Ovary (tissue), 7 donors: ENCODE measurements at regions not wholly inside any gene's neighbourhood (a gene's known extent, or its start where the extent isn't known, plus 50 kb on each side); places are given as distances from the start of the nearest gene placed in this dataset.

Source experiments
- DNase-seq, 5 donors: peaks; one replicate each; pipeline ENCODE4 v3.0.0-alpha.2; 2019 to 2020
- H3K27ac ChIP-seq, 2 donors: fragments of 200-600 bp; one replicate each; pipeline versions ENCODE4 v1.5.1 to v1.8.0; 2019 to 2022
- H3K27me3 ChIP-seq: fragments of 200-600 bp; one replicate; pipeline ENCODE4 v1.8.0; 2022
- H3K36me3 ChIP-seq: fragments of 200-600 bp; sonication (generic); one replicate; pipeline ENCODE4 v1.5.1; 2019
- H3K4me1 ChIP-seq: one replicate; pipeline ENCODE4 v1.8.1; 2013; ENCODE audit warnings: mild to moderate bottlenecking, moderate library complexity; ENCODE audit not compliant: insufficient read depth
- H3K4me3 ChIP-seq: fragments of 200-600 bp; sonication (generic); one replicate; pipeline ENCODE4 v1.5.1; 2017
- H3K9me3 ChIP-seq, 2 donors: fragments of 200-600 bp in 1 of 2; sonication (generic) in 1 of 2; one replicate each; pipeline versions ENCODE4 v1.5.1 to v1.8.1; 2013 to 2019; ENCODE audit warnings: mild to moderate bottlenecking in 1 of 2, moderate library complexity in 1 of 2
- EP300 ChIP-seq: sonication (generic); formaldehyde crosslinking; IDR thresholded peaks from one replicate; pipeline ENCODE4 v1.6.1; 2017; ENCODE audit warnings: antibody characterized with exemption
- POLR2A ChIP-seq: fragments of 450-650 bp; IDR thresholded peaks from one replicate; pipeline ENCODE4 v1.6.1; 2017; ENCODE audit warnings: antibody characterized with exemption, mild to moderate bottlenecking, moderate library complexity
- WGBS, 3 donors: extraction: QIAGEN DNeasy Blood & Tissue Kit in 1 of 3; methylation state at CpG; one replicate each; pipeline versions ENCODE4 v1.1.5 to v1.1.7; 2013 to 2017; 5-methylcytosine and 5-hydroxymethylcytosine counted together
- intact Hi-C, 4 donors: fragments of 100-400 bp; cut with DNase I; formaldehyde crosslinking; loops; one replicate each; pipeline versions ENCODE4 v1.11.0 to v1.15.1; 2022 to 2023
- TF ChIP-seq, protein P1 (sequence below), 3 donors: fragments of 450-650 bp in 2 of 3; fragments of 200-600 bp in 1 of 3; IDR thresholded peaks; one replicate each; pipeline versions ENCODE4 v1.5.1 to v1.8.0; 2016 to 2022; ENCODE audit warnings: antibody characterized with exemption in 3 of 3, mild to moderate bottlenecking in 1 of 3
- donor health status: DM: no; HTN: no; CAD: no; lungs with moderate emphysema.
- donor health status: DM: no; HTN: no; CAD: no.
- donor health status: Bipolar disorder and iron deficiency.
- donor health status: DM: no; HTN: no; CAD: no.
- donor health status: DM: yes; HTN: yes; CAD: no.

DNA sequence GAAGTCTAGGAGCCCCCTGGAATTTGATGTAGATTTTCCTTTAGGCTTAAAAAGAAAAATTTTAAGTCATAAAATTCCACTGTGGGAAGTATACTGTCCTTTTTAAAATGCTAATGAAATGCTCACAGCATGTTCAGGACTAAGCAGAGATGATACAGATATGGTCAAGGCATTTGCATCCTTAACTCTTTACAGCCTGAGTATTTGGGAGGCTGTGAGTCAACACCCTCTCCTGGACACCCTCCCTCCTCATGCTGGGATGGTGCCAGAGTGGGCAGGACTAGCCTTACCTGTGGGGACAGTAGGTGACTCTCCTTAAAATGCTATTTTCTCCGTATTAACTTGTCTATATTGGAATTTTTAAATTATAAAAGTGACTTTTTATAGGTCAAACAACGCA is 197.4 kb upstream of the ELL2 start:
- no peak for DNase-seq
- TF ChIP-seq POLR2A: no peak
- TF ChIP-seq, protein P1, sequence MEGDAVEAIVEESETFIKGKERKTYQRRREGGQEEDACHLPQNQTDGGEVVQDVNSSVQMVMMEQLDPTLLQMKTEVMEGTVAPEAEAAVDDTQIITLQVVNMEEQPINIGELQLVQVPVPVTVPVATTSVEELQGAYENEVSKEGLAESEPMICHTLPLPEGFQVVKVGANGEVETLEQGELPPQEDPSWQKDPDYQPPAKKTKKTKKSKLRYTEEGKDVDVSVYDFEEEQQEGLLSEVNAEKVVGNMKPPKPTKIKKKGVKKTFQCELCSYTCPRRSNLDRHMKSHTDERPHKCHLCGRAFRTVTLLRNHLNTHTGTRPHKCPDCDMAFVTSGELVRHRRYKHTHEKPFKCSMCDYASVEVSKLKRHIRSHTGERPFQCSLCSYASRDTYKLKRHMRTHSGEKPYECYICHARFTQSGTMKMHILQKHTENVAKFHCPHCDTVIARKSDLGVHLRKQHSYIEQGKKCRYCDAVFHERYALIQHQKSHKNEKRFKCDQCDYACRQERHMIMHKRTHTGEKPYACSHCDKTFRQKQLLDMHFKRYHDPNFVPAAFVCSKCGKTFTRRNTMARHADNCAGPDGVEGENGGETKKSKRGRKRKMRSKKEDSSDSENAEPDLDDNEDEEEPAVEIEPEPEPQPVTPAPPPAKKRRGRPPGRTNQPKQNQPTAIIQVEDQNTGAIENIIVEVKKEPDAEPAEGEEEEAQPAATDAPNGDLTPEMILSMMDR (IDR thresholded peaks at IDR 0.05): no peak
- no peak for TF ChIP-seq EP300
- Histone ChIP-seq H3K27me3 (no peaks in the 10 kb centered on the region), H3K9me3 (no peaks in the 10 kb centered on the region), H3K4me1 (no peaks in the 10 kb centered on the region), H3K4me3 (no peak overlapping the region), H3K36me3 (no peaks in the 10 kb centered on the region), H3K27ac (no peak overlapping the region)
- WGBS, 3 donors: 90 to 98% (median 94%) methylated on average over 2 of the region's 2 CpGs
- intact Hi-C loops: no loop called here

DNA sequence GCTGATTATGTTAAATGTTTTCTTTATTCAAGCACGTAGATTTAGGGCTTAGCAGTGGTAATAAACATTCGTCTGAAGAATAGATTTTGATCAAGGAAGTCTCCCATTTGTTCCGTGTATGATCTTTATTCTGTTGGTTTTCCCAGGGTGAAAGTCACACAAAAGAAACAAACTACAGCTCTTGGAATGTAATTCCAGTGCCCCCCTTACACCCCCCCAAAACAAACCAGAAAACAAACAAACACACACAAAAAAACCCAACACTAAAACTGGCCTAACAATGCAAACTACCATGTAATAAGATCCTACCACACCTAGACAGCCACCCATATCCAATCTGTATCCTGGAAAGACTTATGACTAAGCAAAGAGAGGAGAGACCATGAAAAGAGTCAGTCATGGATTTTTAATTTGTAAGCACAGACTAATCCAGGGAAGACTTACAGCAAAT is 196.2 kb upstream of the ELL2 start:
- TF ChIP-seq POLR2A: no peak
- Histone ChIP-seq H3K9me3 (no peaks in the 10 kb centered on the region), H3K27ac (no peak overlapping the region), H3K36me3 (no peaks in the 10 kb centered on the region), H3K4me1 (no peaks in the 10 kb centered on the region), H3K27me3 (no peaks in the 10 kb centered on the region), H3K4me3 (no peak overlapping the region)
- WGBS, 3 donors: 43 to 53% (median 48%) methylated on average over 3 of the region's 3 CpGs
- intact Hi-C loops: no loop called here
- DNase-seq: no peak

DNA sequence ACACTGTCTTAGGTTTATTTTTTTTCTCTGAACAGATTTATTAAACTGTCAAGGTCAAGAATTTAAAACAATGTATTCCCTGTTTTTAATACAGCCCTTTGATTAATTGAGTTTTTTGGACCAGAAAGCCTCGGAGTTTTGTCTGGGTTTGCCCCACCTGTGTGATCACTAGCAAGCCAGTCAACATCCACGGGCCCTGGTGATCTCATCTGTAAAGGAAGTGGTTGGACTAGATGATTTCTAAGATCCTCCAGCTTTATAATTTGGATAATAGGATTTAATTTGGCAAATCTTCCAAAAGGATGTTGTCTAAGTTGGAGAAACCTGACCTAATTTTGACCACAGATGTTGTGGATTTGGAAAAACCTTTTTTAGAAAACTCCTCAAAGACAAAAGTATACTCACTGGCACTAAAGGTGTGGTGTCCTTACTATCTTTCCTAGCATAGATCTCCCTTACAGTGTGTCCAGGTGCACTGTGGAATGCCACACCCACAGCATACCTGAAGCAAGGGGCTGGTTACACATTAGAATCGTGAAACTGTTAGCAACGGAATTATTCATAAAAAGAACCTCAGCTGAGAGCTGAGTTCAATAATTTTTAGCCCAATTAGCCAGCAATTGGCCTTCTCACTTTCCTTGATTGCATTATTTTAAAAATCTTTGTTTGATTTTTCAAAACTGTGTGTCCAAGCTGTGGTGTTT is 195.6 kb upstream of the ELL2 start:
- TF ChIP-seq EP300 (no peak), POLR2A (no peak)
- TF ChIP-seq, protein P1 (IDR thresholded peaks at IDR 0.05): no peak
- no peaks in the 10 kb centered on the region for H3K36me3 ChIP-seq
- no peak overlapping the region for H3K4me3 ChIP-seq
- WGBS, 3 donors: 38 to 41% (median 40%) methylated on average over 4 of the region's 4 CpGs
- no peak for DNase-seq
- intact Hi-C loops: no loop called here
- no peaks in the 10 kb centered on the region for H3K4me1 ChIP-seq
- no peaks in the 10 kb centered on the region for H3K9me3 ChIP-seq
- H3K27ac ChIP-seq: no peak overlapping the region
- H3K27me3 ChIP-seq: no peaks in the 10 kb centered on the region

DNA sequence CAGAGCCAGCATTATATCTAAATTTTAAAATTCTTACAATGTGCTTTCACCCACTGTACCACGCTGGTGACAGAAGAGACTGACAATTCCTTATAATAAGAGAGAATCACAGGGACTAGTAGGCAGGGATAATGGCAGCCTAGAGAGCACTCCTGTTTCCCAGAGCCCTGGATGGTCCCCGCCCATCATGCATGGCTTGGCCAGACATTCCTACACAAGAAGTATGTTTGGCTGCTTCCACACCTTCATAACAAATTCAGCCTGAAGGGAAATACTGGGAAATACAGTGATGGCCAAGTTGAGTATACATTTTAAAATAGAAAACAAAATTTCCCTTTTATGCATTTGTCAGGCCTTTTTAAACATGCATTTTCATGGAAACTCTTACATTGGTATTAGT is 193.5 kb upstream of the ELL2 start:
- WGBS, 3 donors: 91 to 95% (median 92%) methylated on average over 2 of the region's 2 CpGs
- intact Hi-C loops: no loop called here
- Histone ChIP-seq H3K9me3 (no peaks in the 10 kb centered on the region), H3K27ac (no peak overlapping the region), H3K4me1 (no peaks in the 10 kb centered on the region), H3K27me3 (no peaks in the 10 kb centered on the region), H3K4me3 (no peak overlapping the region), H3K36me3 (no peaks in the 10 kb centered on the region)
- no peak for DNase-seq
- TF ChIP-seq, protein P1 (IDR thresholded peaks at IDR 0.05): no peak
- TF ChIP-seq EP300: no peak
- TF ChIP-seq POLR2A: no peak

DNA sequence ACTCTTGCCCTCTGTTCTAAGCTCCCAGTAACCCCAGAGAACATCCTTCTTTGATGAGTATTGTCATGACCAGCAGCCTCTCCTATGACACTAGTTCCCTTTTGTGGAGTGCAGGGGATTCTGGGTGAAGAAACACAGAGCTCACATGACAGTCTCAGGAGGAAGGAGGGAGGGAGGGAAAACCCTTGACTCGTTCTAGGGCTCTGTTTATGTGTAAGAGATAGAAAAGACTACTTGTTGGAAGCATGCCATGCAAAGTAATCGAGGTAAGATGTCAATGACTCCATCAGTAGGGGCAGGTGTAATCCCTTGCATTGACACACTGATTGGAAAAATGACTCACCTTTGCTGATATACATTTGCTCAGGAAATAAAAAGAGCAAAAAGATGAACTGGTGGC is 190.2 kb upstream of the ELL2 start:
- WGBS, 3 donors: 26 to 46% (median 44%) methylated on average over 2 of the region's 2 CpGs
- intact Hi-C loops: no loop called here
- Histone ChIP-seq H3K9me3 (no peaks in the 10 kb centered on the region), H3K27me3 (no peaks in the 10 kb centered on the region), H3K27ac (no peak overlapping the region), H3K4me1 (no peaks in the 10 kb centered on the region), H3K36me3 (no peaks in the 10 kb centered on the region), H3K4me3 (no peak overlapping the region)
- DNase-seq: no peak
- no peak for TF ChIP-seq EP300
- TF ChIP-seq, protein P1 (IDR thresholded peaks at IDR 0.05): no peak
- no peak for TF ChIP-seq POLR2A
